ENCODE measurements at regions not wholly inside any gene's neighbourhood (a gene's known extent, or its start where the extent isn't known, plus 50 kb on each side); places are given as distances from the start of the nearest gene placed in this dataset.
"Not testable (repeated sequence)": the region's sequence is repeated elsewhere in the genome, so short reads cannot be mapped to it uniquely, and the experiment has no call there.

DNA sequence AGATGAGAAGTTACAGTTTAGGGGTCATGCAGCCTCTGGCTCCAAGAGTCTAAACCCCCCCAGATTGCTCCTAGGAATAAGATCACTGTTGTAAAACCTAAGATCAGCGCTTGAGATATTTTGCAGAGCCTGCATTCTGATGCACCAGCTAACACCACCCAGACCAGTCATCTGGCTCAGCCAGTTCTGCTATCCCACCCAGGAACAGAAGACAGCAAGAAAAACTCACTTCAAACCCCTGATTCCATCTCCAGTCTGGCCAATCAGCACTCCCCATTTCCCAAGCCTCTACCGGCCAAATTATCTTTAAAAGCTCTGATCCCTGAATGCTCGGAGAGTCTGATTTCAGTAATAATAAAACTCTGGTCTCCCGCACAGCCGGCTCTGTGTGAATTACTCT, 158.6 kb downstream of the ZNF664 start:
- DNase-seq = no peak

DNA sequence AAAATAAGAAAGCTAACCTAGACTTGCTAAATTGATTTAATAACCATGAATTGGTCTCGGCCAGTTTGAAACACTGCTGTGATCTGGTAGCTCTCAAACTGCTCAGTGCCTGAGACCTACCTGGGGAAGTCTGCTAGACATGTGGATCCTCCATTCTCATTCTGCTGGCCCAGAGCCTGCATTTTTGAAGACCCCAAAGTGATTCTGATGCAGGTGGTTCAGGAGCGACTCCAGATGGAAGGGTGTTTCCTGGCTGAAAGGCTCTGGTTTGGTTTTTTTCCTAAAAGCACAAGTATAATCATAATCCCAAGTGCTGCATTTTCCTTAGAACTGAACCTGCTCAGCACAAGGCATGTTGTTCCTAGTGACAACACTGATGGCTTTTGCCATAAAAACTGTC, 159.5 kb downstream of the ZNF664 start:
- no peak for DNase-seq

DNA sequence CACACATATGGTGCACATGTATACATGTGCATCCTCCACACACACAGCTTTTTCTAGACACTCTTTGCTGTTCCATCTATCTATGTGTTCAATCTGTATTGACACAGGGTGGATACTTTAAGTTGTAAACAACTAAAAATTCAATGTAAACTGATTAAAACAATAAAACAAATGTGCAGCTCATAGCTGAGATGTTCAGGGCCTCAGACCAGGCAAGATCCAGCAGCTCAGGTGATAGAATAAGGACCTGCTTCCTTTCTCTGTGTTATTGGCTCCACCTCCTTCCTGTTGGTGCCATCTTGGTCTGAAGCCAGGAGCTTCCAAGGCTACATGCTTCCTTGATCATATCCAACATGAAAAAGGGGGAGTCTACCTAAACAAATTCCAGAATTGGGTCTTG, 158.1 kb upstream of the RFLNA start:
- DNase-seq = no peak

DNA sequence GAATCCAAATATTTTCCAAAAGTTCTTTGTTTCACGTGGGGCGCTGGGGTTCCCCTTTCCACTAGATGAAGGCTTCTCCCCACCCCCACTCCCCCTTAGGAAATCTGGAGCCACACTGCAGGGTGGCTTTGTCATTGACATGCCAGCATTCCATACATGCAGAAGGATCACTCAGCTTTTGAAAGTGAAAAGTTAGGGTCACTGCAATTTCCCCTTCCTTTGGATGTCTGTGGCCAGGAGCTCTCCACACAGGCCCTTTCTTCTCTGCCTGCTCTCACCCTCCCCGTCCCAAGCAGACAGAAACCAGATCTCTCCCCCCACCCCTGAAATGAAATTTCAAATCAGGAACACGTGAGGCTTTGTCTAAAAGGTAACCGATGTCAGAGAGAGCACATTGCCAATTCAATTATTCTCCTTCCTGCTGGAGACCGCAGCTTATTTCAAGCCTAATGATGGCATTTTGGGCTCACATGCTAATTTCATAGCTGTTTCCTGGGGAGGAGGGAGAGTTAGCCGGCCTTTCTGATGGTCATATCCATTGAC, 153.9 kb upstream of the RFLNA start:
- no peak for DNase-seq

DNA sequence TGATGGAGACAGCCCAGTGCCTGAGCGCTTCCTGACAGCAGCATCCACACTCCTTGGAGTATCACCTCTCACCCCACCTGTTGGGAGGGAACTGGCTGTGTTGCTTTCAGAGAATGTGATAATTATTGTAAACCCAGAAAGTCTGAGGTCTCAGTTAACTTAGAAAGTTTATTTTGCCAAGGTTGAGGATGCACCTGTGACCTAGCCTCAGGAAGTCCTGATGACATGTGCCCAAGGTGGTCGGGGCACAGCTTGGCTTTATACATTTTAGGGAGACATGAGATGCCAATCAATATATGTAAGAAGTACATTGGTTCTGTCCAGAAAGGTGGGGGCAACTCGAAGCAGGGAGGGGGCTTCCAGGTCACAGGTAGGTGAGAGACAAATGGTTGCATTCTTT, 153.3 kb upstream of the RFLNA start:
- DNase-seq = not testable (repeated sequence)

DNA sequence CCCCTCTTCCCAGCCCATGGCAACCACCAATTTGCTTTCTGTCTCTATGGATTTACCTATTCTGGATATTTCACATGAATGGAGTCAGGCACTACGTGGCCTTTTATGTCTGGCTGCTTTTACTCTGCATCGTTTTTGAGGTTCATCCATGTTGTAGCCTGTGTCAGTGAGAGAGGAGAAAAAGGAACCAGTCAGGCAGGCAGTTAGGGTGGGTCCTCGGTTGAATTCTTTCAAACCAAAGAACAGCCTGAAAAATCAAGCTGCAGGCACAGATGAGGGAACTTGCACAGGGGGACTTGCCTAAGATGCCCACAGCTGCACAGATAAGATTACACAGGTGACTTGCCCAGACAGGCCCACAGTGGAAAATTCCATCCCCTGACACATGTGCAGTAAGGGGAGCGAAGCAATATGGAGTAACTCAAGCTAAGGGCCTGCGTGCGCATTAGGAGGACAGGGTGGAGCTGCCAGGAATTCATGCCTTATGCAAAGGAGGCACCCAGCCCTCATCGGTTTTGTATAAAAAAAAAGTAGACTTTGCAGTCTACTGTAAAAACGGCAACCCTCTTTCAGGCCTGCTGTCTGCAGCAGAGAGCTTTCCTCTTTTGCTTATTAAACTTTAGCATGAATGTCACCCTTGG, 152.4 kb upstream of the RFLNA start:
- DNase-seq = no peak

DNA sequence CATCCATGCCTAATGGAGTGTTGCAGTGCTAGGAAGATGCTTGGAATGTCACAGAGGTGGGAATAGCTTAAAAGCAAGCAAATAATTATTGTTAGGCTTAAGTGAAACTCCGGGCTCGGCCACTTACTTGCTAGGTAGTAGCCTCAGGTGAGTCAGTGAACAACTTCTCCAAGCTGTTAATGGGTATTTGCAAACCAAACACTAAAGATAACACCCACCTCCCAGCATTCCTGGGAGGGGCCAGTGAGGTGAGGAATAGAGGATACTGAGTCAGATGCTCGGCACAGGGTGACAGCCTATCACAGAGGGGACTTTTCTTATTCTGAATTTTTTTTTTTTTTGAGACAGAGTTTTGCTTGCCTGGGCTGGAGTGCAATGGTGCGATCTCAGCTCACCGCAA, 151.2 kb upstream of the RFLNA start:
- DNase-seq = no peak

DNA sequence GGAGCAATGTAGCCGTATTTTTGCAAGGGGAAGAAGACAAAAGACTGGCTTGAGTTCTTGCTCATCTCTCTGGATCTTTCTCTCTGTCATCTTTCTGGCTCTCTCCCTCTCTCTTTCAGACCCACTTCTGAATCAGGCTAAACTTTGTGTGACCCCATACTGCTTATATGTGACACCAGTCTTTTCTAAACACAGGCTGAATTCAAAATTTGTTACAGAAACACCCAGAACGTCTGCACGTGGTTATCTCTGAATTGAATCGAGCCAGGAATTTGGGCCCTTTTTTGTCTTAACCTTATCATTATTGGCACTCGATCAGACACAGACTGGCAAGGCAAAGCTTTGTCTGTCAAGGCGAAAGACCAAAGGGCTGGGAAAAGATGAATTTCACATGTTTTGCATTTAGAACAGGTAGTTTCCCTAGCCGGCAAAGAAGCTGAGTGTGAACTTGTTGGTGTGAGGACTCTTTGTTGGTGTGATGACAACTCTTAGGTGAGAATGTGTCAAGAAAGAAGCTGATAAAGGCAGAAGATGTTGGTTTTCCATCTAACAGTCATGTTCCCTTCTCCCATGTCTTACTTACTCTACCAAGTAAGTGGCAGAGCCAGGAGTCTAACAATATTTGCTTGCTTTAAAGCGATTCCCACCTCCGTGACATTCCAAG, 150.2 kb upstream of the RFLNA start:
- DNase-seq = no peak

DNA sequence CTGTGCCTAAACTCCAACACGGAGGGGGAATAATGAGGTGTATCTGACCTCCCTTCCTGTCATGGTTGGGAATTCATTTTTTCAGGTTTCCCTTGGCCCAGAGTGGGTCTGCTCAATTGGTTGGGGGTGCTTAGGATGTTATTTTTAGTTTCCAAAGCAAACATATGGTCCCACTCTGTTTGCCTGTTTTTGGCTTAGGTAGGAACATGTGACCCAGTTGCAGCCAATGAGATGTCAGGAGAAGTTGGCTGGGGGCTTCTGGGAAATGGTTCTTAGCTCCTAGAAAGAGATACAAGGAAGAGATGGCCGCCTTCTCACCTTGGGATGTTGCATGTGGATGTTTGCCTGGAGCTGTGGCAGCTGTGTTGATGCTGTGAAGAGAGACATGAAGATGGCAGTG, 147.9 kb upstream of the RFLNA start:
- no peak for DNase-seq

DNA sequence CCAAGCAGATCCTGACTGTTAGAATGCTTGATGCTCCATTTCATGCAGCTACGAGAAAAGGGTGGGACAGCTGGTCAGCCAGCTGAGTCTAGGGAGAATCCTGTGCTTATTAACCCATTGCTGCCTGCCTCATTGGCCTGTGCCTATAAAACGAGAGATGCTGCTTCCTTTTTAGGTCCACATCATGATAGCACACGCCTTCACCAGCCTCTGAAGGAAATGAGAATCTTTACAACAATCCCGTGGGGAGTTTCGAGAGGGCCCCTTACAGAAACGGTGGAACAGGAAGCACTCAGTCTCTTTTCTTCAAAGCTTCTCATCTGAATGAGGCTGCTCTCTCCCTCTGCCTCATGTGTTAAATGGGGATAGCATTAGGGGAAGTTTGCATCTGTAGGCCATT, 147.3 kb upstream of the RFLNA start:
- no peak for DNase-seq

DNA sequence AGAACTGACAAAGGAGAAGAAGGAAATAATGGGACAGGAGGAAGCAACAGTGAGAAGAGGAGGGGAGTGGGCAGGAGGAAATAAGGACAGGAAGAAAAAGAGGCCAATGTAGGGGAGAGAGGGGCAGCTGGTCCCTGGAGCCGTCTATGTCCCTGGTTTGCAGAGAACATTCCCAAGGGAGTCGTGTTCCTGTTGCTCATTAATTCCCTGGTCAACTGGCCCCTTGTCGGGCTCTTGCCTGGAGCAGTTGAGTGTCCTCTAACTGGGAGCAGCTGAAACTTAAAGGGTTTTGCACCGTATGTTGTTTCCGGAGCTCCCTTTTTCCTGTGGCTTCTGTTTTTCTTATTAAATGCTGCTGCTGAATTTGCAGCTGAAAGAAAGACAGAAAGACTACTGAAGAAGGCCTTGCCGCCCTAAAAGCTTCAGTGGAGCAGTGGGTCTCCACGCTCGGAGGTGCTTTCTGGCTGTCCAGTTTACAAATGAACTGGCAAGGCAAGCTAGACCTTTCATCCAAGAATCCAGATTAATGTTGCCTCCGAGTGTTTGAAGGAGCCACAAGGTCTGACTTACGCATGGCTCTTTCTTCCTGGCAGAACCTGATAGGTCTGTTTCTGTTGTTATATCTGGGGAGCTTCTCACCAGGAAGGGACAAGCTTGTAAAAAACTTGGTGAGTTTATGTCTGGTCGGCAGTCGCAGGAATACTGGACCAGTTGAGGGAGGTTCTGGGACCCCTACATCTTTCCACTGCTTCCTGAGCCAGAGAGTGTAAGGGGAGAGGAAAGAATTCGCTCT, 146.2 kb upstream of the RFLNA start:
- DNase-seq = no peak

DNA sequence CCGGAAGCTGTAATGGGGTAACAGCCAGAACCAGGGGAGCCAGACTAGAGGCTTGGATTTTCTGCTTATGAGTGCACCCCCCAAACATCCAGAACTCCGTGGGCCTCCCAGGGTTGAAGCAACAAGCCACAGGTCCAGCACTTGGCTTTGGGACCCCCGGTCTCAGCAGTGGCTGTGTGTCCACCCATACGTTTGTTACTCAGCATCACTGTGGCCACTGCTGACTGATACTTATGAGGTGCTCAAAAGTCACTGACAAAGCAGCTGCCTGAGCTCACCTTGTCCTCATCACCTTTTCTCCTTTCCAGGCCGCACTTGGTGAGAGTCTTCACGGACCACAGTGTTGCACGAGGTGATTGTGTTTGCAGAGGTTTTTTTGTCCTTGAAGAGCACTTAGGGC, 145.6 kb upstream of the RFLNA start:
- DNase-seq = no peak

DNA sequence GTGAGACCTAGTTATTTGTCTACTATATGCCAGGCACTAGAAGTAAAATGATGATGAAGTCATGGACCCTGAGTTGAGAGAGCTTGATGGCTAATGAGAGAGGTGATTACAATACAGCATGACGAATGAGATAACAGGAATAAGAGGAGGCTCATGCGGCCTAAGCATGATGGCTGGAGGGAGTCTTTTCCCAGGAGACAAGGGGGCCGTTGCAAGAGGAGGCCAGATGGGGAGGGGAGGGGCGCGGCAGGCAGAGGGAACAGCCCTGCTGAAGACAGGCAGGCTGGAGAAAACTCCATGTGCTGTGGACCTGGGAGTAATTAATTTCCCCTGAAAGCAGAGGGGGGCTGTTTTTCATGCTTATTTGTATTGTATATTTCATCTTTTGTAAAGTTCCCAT, 144.7 kb upstream of the RFLNA start:
- DNase-seq = peak; percentile 42

DNA sequence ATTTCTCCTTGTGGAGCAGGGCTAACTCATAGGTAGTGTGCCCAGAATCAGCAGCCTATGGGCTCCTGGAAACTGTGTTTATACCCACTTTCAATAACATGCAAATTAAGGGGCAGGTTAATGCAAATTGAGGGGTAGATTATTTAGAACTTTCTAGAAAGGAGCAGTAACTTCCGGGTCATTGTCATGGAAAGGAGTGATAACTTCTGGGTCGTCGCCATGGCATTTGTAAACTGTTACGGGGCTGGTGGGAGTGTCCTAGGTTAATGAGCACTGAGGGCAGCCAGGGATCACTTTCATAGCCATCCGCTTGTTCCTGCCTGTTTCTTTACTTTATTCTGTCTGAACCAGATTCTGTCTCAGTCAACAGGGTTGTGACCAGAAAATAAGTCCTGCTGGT, 143.3 kb upstream of the RFLNA start:
- no peak for DNase-seq

DNA sequence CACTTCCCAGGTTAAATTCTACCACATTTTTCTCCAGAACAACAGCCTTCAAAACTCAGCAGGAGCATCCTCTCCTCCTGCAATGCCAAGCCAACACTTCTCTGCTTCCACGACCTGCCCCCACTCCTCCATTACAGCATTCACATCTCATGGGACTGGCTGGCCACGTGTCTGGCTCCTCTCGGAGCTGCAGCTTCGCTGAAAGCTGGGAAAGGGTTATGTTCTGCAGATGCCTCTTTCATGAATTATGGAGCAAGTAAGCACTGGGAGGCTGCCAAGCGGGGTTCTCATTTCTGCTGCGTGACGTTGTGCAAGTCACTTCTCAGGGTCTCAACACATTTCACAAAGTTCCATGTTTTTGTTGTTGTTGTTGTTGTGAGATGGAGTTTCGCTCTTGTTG, 142.2 kb upstream of the RFLNA start:
- no peak for DNase-seq

DNA sequence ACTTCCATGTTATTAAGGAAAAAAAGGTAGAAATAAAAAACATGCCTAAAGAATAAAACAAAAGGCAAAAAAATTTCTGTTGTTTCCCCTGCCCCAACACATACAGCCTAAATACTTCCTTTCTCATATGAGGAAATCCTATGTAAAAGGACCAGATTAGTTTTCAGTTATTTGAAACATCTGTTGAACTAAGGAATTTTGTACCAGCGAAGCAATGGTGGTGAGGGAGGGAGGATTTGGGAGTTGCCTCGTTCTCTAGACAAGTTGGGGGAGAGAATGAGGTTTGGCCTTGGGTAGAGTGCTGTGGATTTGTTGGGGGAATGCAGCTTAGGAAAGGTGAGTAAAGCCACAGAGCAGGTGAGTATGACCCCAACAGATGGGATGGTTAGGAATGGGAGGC, 141.5 kb upstream of the RFLNA start:
- DNase-seq = no peak

DNA sequence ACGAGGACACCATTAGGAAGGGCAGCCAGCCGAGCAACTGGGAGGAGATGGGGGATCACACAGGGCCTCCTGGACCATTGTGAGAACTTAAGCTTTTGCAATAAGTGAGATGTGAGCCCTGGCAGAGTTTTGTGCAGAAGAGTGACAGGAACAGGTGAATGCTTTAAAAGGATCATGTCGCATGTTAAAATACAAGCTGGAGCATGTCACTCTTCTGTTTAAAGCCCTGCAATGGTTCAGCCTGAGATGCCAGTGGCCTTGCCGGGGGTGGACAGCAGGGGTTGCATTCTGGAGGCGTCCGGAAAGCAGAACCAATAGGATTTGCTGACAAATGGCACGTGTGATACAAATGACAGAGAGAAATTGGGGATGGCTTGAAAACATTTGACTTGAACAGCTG, 137.5 kb upstream of the RFLNA start:
- no peak for DNase-seq

DNA sequence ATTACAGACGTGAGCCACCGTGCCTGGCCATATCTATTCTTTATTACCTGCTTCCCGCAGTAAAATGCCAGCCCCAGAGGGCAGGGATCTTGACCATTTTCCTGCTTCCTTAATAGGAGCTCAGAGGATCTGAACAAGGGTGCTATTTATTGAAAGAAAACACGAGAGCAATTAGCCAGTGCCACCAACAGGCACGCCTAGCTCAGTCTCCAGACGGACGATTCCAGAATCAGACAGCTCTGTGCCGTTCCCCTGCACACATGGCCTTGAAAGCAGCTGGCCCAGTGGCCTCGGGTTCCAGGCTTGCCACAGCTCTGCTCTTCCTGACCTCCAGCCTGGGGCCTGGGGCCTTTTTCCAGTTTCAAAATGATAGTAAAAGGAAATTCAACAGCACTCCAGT, 135.2 kb upstream of the RFLNA start:
- DNase-seq = no peak

DNA sequence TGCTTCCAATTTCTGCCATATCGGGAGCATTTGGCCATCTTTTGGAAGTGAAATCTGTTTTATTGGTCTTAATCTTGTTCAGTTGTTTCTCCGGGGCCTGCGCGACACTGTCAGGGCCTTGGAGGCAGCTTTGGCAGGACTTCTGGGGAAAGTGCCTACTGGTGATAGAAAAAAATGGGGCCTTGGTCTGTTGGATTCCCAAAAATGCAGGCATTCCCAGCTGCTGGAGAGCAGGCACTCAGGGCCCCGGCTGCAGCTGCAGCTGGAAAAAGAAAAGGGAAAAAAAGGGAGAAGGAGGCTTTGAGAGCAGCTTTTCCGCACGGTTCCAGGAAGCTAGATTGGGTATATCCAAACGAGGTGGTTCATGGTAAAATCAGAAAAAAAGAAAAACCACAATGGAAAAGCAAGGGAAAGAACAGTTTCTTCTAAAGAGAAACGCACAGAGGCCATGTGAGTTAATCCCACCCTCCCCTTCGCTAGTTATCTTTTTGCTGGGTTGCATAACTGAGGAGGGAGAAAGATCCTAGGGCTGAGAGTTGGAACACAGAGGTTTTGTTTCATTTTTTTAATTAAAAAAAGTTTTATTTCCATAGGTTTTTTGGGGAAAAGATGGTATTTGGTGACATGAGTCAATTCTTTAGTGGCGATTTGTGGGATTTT, 134.7 kb upstream of the RFLNA start:
- DNase-seq = no peak

DNA sequence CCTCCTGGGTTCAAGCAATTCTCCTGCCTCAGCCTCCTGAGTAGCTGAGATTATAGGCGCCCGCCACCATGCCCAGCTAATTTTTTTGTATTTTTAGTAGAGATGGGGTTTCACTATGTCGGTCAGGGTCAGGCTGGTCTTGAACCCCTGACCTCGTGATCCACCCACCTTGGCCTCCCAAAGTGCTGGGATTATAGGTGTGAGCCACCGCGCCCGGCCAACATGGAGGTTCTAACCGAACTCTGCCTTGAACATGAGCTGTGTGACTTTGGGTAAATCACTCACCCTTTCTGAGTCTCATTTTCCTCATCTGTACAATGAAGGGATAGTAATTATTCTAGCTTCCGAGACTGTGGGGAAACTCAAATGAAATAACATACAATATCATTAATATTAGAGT, 133.5 kb upstream of the RFLNA start:
- DNase-seq = not testable (repeated sequence)

DNA sequence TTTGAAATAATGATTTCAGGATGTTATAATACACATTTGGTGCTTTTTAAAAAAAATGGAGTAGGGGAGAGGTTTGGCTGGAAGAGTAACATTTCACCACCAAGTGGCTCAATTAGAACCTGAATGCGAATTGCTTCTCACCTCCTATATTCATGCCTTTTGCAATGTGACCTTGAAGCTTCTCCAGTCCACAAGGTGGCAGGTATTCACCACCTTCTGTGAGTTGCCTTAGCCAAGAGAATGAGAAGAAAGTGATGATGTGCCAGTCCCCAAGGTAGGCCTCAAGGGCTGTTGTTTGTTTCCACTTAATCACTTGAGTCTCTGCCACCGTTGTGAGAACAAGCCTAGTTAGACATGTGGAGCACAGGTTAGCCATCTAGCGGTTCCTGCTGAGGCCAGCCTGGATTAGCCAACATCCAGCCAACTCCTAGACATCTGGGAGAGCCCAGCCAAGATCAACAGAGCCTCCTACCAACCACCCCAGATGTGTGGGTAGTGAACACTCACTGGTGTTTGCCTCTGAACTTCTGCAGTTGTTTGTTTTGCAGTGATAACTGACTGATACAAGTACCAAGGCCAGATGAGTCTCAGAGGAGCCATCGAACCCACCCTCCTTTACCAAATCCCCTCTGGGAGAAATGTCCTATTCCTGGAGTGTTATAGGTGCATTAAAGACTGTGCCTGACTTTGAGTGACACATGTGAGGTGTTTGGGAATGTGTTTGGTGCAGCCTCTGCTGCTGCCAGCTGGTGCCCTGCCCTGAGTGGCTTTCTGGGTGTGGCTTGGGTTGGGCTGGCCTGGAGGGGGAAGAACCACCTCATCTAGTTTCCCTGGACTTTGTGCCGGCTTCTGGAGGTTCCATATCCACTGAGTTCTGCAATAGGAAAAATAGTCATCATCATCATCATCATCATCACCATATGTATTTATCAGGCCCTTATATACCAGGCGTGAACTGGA, 132.5 kb upstream of the RFLNA start:
- DNase-seq = no peak

DNA sequence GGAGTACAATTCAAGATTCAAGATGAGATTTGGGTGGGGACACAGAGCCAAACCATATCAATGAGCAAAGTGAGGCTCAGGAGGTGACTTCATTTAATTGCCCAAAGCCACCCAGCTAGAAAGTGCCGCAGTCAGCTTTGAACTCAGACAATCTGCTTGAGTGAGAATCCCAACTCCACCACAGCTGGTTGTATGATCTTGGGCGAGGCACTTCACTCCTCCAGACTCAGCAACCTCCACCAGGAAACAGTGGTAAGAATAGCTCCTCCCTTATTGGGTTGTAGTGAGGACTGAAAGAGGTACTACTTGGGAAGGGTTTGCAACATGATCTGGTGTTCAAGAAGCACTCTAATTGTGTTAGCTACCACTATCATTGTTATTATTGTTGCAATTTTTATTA, 129.2 kb upstream of the RFLNA start:
- DNase-seq = no peak

All from DMS 273 treated with DMSO at 0.1 percent for 48 hours (cell line).